Kidney glomerular epithelial cell (primary cell): ENCODE measurements at regions not wholly inside any gene's neighbourhood (a gene's known extent, or its start where the extent isn't known, plus 50 kb on each side); places are given as distances from the start of the nearest gene placed in this dataset.
"Not testable (repeated sequence)": the region's sequence is repeated elsewhere in the genome, so short reads cannot be mapped to it uniquely, and the experiment has no call there.

ENCODE experiments used
- DNase-seq: peaks from one replicate; lab custom pipeline; 2025; lab: John Stamatoyannopoulos, UW

DNA sequence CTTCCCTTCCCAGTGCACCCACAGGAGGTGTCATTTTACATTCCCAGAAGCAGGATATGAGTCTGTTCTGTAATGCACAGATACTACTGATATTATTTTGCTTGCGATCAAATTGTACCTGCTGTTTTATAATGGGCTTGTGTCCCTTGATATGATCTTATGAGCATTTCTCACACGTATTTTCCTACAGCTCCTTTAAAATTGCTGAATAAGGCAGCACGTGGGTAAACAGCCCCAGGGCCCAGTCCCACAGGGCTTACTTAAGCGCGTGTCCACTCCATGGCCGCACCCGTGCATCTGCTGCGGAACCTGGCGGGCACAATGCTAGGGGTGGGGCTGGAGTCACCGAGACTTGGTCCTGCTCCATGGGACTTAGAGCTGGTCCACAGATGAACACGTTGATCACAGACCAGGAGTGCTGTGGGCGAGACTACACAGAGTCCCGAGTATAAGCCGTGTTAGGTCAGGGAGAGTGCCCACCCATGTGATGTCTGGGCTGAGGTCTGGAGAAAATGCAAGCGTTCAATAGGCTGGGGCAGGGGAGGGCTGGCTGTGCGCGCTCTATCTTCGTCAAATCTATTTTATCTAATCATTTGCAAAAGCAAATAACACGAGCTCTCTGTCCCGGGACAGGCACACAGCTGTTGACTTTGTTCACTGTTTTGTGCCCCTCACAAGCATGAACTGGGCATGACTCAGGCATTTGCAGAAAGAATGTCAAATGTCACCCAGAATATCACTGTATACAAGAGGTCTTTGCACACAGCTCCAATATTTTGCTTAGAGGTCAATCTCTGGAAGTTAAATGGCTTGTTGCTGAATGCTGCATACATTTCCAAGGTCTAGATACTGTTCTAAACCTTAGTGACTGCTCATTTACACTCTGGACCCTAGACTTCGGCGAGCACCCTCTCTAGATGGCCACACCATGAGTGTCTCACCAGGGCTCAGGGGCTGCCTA, 119.3 kb downstream of the CRYAA start:
- no peak for DNase-seq

DNA sequence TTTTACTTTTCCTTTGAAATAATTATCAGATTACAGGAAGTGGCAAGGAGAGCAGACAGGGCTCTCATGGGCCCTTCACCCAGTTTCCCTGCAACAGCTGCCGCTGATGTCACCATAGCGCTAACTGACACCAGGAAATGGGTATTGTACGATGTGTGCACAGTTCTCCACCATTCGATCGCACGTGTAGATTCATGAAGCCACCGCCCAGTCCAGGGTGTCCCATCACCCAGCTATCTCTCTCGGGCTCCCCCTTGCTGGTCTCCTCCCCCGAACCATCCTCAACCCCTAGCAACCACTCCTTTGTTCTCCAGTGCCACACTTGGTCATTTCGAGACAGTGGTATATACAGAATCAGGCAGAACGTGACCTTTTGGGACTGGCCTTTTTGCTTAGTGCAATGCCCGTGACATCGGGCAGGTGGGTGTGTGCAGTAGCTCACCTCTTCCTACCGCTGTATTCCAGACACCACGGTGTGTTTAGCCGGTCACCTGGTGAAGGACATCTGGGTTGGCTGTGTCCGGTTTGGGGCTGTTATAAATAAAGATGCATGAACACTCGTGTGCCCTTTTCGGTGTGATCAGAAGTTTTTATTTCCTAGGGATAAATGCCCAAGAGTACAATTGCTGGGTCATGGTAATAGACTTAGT, 118.4 kb downstream of the CRYAA start:
- no peak for DNase-seq

DNA sequence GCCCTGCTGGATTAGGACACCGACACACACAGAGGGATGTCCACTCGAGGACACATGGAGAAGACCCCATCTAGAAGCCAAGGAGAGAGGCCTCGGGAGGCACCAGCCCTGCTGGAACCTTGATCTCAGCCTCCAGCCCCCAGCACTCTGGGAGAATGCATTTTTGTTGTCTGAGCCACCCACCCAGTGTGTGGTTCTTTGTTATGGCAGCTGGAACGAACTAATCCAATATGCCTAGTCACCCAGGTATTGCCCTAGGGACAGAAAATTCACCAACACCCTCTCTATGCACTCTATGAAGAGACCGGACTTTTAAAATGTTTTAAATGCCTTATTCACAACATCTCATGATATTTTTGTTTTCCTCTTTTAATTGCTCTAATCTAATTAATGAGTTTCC, 117.4 kb downstream of the CRYAA start:
- no peak for DNase-seq

DNA sequence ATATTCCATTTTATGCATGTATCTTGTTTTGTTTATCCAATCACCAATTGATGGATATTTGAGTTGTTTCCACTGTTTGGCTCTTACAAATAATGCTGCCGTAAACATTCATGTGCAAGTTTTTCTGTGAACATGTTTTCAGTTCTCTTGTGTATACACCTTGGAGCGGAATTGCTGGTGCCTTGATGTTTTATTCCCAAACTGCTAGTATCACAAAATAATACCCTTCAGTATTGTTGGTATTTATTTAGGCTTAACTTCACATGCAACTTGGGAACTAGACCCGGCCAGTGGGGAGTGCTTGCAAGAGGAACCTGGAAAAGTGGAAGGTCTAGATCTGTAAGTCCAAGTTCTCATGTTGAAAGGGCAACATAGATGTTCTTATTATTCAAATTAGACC, 115.9 kb downstream of the CRYAA start:
- DNase-seq, result no peak

DNA sequence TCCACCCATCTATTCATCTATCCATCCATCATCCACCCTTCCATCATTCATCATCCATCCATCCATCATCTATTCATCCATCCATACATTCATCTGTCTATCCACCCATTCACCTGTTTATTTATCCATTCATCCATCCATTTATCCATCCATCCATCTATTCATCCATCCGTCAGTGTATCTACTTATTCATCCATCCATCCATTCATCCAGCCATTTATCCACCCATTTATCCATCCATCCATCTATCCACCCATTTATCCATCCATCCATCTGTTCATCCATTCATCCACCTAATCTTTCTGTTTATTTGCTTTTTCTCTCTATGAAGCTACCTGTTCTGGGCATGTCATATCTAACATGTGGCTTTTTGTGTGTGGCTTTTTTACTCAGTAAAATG, 115.4 kb downstream of the CRYAA start:
- DNase-seq, result no peak

DNA sequence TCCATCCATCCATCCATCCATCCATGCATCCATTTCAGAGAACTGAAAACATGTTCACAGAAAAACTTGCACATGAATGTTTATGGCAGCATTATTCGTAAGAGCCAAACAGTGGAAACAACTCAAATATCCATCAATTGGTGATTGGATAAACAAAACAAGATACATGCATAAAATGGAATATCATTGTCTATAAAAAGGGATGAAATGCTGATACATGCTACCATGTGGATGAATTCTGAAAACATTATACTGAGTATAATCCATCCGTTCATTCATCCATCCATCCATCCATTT, 115.1 kb downstream of the CRYAA start:
- DNase-seq, result not testable (repeated sequence)

DNA sequence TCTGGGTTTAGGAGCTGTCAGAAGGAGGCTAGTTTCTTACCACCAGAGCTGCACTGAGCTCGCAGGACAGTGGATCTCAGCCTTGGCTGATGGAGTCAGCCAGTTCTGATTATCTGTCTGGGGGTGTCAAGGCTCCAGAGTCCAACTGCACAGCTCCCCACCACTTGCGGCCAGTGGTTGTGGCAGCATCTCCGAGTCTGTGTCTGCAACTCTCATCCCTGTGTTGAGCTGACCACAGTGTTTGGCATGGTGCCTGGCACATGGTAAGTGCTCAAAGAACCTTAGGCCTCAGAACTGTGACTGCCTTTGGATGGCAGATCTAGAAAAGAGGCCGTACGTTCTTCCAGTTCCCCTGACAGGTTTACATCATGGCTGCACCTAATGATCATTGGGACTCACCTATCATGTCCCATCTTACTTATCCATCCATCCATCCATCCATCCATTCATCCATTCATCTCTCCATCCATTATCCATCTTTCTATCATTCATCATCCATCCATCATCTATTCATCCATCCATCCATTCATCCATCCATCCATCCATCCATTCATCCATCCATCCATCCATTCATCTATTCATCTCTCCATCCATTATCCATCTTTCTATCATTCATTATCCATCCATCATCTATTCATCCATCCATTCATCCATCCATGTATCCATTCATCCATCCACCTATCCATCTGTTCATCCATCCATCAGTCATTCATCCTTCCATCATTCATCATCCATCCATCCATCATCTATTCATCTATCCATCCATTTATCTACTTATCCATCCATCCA, 114.5 kb downstream of the CRYAA start:
- no peak for DNase-seq

DNA sequence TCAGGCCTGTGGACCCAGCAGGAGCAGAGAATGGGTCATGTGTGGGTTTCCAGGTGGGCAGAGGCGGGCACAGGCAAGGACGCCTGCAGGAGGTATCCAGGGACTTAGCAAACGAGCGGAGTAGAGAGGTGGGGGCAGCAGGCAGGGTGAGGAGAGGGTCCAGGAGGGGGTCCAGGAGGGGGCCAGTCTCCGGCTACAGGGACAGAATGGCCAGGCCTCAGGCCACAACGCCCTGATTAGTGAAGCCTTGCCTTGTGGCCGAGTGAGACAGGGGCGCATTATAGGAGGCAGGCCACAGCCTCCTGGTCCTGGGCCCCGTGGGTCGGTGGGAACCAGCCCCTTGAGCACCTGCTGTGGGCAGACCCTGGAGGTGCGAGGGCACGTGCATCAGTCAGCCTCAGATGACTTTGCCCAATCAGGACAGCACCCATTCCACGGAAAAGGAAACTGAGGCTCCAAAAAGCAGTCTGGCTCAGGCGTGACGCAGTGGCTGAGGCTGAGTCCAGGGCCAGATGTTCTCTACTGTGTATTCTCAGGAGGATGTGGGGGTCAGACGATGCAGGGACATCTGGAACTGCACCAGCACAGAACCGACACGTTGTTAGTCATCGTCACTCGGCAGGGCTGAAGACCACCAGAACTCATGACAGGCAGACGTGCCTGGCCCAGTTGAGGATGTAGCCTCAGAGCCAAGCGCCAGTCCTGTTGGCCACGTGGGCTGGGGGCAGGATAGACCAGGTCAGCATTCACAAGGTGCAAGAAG, 113.7 kb downstream of the CRYAA start:
- DNase-seq, result no peak

DNA sequence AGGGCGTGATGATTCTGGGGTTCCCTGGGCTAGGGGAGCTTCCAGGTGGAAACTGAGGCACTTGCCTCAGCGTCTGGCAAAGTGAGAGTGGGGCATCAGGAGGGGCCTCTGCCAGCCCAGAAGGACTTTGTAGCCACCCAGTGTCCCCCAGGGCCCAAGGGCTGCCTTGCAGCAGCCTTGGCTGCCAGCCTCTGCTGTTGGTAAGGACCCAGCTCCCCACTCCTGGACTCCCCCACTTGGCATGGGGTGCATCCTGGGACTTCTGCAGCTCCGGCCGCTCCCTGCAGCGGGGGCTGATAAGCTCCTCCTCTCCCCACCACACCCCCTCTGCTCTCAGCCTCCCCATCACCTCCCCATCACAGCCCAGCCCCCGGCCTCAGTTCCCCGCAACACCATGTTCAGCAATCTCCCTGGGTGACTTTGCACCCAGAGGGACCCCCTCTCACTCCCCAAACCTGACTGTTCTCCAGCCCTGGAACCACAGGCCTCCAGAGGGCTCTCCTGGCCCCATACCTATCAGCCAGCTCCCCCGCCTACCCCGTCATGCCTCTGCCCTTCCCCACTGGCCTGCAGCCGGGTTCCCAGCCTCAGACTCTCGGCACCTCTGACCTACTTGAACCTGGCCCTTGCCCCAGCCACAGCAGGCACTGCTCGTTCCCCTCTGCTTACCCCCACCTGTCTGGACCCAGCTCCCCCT, 113.0 kb downstream of the CRYAA start:
- DNase-seq, result no peak

DNA sequence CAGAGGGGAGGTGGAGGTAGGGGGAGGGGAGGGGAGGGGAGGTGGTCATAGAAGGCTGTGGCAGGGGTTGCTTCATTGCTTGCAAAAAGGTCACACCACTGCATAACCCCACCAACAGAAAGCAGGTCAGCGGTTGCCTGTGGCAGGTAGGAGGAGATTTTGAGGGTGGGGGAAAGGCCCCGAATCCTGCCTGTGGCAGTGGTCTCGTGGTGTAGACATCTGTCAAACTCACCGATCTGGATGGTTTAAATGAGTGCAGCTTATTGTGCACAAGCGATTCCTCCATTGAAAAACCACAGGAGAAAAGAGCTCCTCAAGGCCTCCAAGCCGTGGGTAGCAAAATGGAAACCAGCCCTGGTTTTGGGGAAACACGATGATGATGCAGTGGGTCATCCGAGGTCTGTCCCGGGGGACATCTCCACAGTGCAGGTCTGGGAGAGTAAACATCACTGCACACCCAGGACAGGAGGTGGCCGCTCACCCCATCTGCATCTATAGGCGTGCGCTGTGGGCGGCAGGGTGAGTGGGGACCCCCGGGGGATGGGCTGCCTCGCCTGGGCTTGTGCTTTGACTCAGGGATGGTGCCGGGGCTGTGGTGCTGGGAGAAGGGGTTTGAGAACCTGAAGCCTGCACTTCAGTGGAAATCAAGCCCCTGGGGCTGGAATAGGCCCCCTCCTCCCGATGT, 112.3 kb downstream of the CRYAA start:
- no peak for DNase-seq

DNA sequence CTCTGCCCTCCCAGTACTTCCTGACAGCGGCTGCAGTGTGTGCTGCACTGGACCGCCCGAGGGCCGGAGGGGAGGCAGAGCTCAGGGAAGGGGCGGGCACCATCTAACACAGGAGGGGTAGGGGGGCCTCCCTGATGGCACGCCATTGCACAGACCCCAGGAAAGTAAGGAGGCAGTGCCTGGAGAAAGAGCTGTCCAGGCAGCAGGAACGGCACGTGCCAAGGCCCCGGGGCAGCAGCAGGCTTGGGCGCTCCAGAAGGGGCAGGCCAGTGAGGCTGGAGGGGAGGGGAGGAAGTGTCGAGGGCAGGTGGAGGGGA, 110.7 kb downstream of the CRYAA start:
- no peak for DNase-seq

DNA sequence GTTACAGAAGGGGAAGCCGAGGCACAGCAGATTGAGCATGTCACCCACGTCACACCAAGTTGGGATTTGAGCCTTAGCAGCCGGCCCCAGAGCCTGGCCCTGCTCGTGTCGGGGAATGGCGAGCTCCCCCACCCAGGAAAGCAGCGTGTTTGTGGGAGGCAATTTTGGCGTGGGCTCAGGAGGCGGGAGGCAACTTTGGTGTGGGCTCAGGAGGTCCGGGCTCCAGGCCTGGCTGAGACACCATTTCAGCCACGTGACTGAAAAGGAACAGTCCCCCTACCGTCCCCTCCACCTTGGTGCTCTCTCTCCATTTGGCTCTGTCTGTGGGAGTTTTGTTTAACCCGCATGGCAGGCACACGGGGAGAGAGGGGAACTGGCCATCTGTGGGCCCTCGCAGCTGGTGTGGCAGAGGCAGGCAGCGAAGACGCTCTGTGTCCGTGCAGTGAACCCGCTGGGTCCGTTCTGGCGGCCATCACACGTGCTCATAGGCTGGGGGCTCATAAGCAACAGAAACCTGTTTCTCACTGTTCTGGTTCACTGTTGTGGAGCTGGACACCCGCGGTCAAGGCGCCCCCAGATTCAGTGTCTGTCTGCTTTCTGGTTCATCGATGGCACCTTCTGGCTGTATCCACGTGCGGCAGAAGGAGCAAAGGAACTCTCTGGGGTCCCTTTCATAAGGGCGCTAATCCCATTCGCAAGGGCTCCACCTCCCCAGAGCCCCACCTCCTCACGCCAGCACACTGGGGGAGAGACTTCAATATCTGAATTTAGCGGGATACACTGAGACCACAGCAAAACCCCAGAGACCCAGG, 110.2 kb downstream of the CRYAA start:
- DNase-seq, result no peak

DNA sequence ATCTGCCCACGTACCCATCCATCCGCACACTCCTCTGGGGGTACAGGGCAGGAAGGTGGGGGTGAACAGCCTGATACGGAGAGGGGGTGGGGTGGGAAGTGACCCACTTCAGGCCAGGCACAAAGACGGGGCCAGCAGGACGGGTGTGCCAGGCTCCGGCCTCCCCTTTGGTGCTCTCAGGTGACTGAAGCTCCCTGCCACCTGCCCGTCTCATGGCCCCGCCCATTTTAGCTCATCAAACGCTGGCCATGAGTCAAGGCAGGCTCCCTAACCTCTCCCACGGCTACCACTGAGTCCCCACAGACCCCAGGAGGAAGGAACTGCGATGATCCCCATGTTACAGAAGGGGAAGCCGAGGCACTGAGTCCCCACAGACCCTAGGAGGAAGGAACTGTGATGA, 109.6 kb downstream of the CRYAA start:
- DNase-seq, result no peak

DNA sequence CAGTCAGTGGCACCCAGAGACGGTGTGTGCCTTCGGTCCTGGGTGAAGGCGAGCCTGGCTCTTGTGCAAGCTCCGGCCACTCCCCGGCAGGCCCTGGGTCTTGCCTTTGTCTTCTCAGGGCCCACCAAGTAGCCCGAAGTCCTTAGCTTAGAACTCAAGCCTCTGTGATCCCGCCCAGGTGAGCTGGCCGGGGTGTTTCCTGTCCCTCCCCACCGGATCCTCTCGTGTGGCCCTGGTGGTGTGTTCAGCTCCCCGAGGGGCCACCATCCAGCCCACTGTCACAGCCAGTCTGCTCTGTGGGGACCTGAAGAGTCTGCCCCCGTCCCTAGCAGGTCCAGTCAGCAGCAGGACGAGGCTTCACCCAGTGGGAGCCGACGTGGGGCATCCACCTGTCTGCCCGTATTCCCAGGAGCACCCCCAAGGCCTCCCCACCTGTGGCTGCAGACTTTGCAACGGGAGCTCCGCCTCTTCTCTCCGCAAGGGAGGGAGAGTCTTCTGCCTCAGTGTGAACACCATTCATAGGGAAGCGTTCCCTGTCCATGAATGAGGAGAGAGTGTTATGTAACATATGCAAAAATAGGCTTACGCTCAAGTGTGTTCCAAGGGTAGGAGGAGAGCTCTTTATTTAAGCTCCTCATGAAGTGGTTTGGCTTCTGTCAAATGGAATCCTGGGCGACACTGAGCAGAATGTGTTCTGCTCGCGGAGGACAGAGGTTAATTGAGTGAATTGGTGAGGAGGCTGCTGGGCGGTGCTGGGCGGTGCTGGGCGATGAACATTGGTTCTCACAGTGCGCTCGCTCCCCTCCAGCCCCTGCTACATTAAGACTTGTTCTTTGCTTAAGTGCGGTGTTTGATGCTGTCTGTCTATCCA, 108.9 kb downstream of the CRYAA start:
- DNase-seq, result no peak

DNA sequence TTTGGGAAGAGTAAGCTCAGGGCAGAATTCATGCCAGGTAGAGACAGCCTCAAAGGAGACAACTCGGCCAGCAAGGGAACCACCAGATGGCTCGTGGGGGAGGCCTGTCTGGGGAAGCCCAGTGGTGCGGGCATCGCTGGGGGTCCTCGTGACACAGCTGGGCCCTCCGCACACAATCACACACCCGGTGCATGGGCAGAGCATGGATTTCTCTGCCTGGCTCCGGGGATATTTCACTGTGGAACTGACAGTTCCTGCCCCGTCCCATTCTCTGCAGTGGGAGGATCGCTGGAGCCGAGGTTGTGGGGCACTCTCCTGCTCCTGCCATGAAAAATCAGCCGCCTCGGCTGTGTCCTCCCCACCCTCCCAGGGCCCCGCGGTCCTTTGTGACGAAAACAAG, 108.0 kb downstream of the CRYAA start:
- DNase-seq, result no peak

DNA sequence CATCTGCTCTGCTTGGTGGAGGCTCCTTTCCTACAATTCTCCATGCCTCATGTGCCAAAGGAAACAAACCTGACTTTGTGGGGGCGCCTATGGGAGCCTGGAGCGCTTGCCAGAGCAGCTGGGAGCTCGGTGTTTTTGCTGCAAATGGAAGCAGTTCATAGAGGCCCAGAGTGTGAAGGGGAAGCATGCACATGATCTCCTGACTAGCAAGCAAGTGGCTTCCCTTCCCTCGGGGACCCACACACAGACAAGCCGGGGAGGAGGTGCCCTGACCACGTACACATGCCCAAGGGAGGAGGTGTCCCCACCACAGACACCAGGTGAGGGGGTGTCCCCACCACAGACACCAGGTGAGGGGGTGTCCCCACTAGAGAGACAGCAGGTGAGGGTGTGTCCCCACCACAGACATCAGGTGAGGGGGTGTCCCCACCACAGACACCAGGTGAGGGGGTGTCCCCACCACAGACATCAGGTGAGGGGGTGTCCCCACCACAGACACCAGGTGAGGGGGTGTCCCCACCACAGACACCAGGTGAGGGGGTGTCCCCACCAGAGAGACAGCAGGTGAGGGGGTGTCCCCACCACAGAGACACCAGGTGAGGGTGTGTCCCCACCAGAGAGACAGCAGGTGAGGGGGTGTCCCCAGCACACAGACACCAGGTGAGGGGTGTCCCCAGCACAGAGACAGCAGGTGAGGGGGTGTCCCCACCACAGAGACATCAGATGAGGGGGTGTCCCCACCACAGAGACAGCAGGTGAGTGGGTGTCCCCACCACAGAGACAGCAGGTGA, 106.8 kb downstream of the CRYAA start:
- DNase-seq, result no peak

DNA sequence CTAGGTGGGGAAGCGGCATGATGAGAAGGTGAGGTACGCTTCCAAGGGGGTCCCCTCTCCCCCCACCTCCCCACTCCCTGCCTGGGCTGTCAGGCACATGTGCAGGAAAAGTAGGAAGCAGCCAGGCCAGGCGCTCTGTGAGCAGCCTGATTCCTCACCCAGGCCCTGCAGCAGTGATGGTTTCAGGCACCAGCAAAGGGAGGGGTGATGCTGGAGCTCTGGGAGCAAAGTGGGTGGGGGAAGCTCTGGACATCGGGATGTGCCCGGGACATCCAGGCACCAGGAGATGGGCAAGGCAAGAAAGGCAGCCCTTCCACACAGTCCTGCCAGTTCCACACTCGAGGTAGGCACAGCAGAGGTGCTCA, 106.1 kb downstream of the CRYAA start:
- no peak for DNase-seq
